Esophagus squamous epithelium (tissue), 5 donors: ENCODE measurements at regions not wholly inside any gene's neighbourhood (a gene's known extent, or its start where the extent isn't known, plus 50 kb on each side); places are given as distances from the start of the nearest gene placed in this dataset.
"Not testable (repeated sequence)": the region's sequence is repeated elsewhere in the genome, so short reads cannot be mapped to it uniquely, and the experiment has no call there.

Experiments
- DNase-seq: peaks from one replicate; lab custom pipeline; 2025; lab: John Stamatoyannopoulos, UW
- H3K27ac ChIP-seq, 4 donors: fragments of 200-600 bp; sonication (generic); one replicate each; pipeline ENCODE4 v1.5.1; 2016 to 2019; ENCODE audit warnings: mild to moderate bottlenecking in 1 of 4
- H3K27me3 ChIP-seq, 4 donors: fragments of 200-600 bp; sonication (generic); 1 replicate in 3 of 4; 2 replicates in 1 of 4; pipeline versions ENCODE4 v1.5.1 to v1.6.0; 2017 to 2021; ENCODE audit warnings: antibody characterized with exemption in 1 of 4
- H3K36me3 ChIP-seq, 3 donors: fragments of 200-600 bp; sonication (generic); one replicate each; pipeline ENCODE4 v1.5.1; 2016 to 2019
- H3K4me1 ChIP-seq, 3 donors: fragments of 200-600 bp; sonication (generic); one replicate each; pipeline ENCODE4 v1.5.1; 2017 to 2019
- H3K4me3 ChIP-seq, 4 donors: fragments of 200-600 bp; sonication (generic); 1 replicate in 3 of 4; 2 replicates in 1 of 4; pipeline ENCODE4 v1.5.1; 2016 to 2019; ENCODE audit warnings: mild to moderate bottlenecking in 2 of 4, moderate library complexity in 1 of 4
- H3K9me3 ChIP-seq, 3 donors: fragments of 200-600 bp; sonication (generic); one replicate each; pipeline ENCODE4 v1.5.1; 2016 to 2019
- CTCF ChIP-seq, 6 experiments: fragments of 450-650 bp in 4 of 6; fragments of 200-600 bp in 2 of 6; sonication (generic) in 2 of 6; IDR thresholded peaks; one replicate each; pipeline ENCODE4 v1.5.1; 2016 to 2019; ENCODE audit warnings: antibody characterized with exemption in 6 of 6, mild to moderate bottlenecking in 4 of 6, moderate library complexity in 4 of 6
- POLR2A ChIP-seq, 4 donors: fragments of 450-650 bp; IDR thresholded peaks; one replicate each; pipeline ENCODE4 v1.6.1; 2017; ENCODE audit warnings: antibody characterized with exemption in 4 of 4, mild to moderate bottlenecking in 4 of 4, moderate library complexity in 3 of 4
- WGBS, 2 donors: methylation state at CpG; one replicate each; pipeline ENCODE4 v1.1.5; 2018; 5-methylcytosine and 5-hydroxymethylcytosine counted together
- intact Hi-C: fragments of 100-400 bp; cut with DNase I; formaldehyde crosslinking; loops from one replicate; pipeline ENCODE4 v1.15.0; 2022
- donor health status: DM: yes; HTN: yes; CAD: no.

GRCh38 chr4:137363496-137363895 is 168.8 kb downstream of the PCDH18 start:
- H3K36me3 ChIP-seq = no peaks in the 10 kb centered on the region
- intact Hi-C loops = no loop called here
- no peak overlapping the region for H3K27ac ChIP-seq

GRCh38 chr4:137361756-137362470 is 170.4 kb downstream of the PCDH18 start:
- no peak for TF ChIP-seq POLR2A (IDR thresholded peaks at IDR 0.05)
- no peak for TF ChIP-seq CTCF (IDR thresholded peaks at IDR 0.05)
- 64% methylated on average over 3 of the region's 3 CpGs for WGBS, 2 donors
- Histone ChIP-seq H3K4me3 (no peak overlapping the region), H3K36me3 (no peaks in the 10 kb centered on the region), H3K27ac (no peak overlapping the region), H3K4me1 (no peaks in the 10 kb centered on the region), H3K27me3 (no peaks in the 10 kb centered on the region), H3K9me3 (no peaks in the 10 kb centered on the region)
- intact Hi-C loops = no loop called here
- no peak for DNase-seq

More at GRCh38 chr4:137363496-137363895, 168.8 kb downstream of the PCDH18 start:
- DNase-seq = no peak
- no peaks in the 10 kb centered on the region for H3K27me3 ChIP-seq
- peaks cover 0 to 3% (median 0%) of the 10 kb centered on the region in 3 donors for H3K4me1 ChIP-seq
- 55 to 80% methylated on average over 4 of the region's 4 CpGs for WGBS, 2 donors
- H3K9me3 ChIP-seq = no peaks in the 10 kb centered on the region
- no peak for TF ChIP-seq CTCF (IDR thresholded peaks at IDR 0.05)
- TF ChIP-seq POLR2A (IDR thresholded peaks at IDR 0.05) = no peak
- no peak overlapping the region for H3K4me3 ChIP-seq

- Histone ChIP-seq H3K9me3 (no peaks in the 10 kb centered on the region), H3K4me3 (no peak overlapping the region), H3K27me3 (no peaks in the 10 kb centered on the region), H3K36me3 (no peaks in the 10 kb centered on the region), H3K27ac (no peak overlapping the region), H3K4me1 (no peaks in the 10 kb centered on the region)
- WGBS, 2 donors = 29 to 41% methylated on average over 1 of the region's 1 CpG
- no peak for TF ChIP-seq POLR2A (IDR thresholded peaks at IDR 0.05)
- intact Hi-C loops = no loop called here
- DNase-seq = no peak
Observed at GRCh38 chr4:137360761-137361160, 171.5 kb downstream of the PCDH18 start.

GRCh38 chr4:137359691-137360315 is 172.5 kb downstream of the PCDH18 start:
- DNase-seq = no peak
- TF ChIP-seq CTCF (IDR thresholded peaks at IDR 0.05) (no peak), POLR2A (IDR thresholded peaks at IDR 0.05) (no peak)
- Histone ChIP-seq H3K9me3 (no peaks in the 10 kb centered on the region), H3K36me3 (no peaks in the 10 kb centered on the region), H3K27ac (no peak overlapping the region), H3K27me3 (no peaks in the 10 kb centered on the region), H3K4me1 (no peaks in the 10 kb centered on the region), H3K4me3 (no peak overlapping the region)
- intact Hi-C loops = no loop called here
- WGBS, 2 donors = 36 to 45% methylated on average over 2 of the region's 2 CpGs

- H3K9me3 ChIP-seq, H3K36me3 ChIP-seq, intact Hi-C loops: not testable (repeated sequence)
Observed at GRCh38 chr4:137354562-137354961, 177.7 kb downstream of the PCDH18 start.

GRCh38 chr4:137347371-137347770 is 184.9 kb downstream of the PCDH18 start:
- DNase-seq = no peak
- Histone ChIP-seq H3K4me1 (no peaks in the 10 kb centered on the region), H3K9me3 (peaks cover 0 to 2% (median 0%) of the 10 kb centered on the region in 3 donors), H3K4me3 (no peak overlapping the region), H3K36me3 (no peaks in the 10 kb centered on the region), H3K27me3 (no peaks in the 10 kb centered on the region), H3K27ac (no peak overlapping the region)
- 39 to 66% methylated on average over 2 of the region's 2 CpGs for WGBS, 2 donors
- TF ChIP-seq POLR2A (IDR thresholded peaks at IDR 0.05) = no peak
- no peak for TF ChIP-seq CTCF (IDR thresholded peaks at IDR 0.05)
- intact Hi-C loops = no loop called here

More at GRCh38 chr4:137354562-137354961, 177.7 kb downstream of the PCDH18 start:
- 70 to 80% methylated on average over 2 of the region's 2 CpGs for WGBS, 2 donors
- not testable (repeated sequence) for H3K4me1 ChIP-seq, DNase-seq, H3K4me3 ChIP-seq, H3K27me3 ChIP-seq, H3K27ac ChIP-seq
